ENCODE measurements at regions not wholly inside any gene's neighbourhood (a gene's known extent, or its start where the extent isn't known, plus 50 kb on each side); places are given as distances from the start of the nearest gene placed in this dataset.

GRCh38 chr9:35546853-35547252 is 56.9 kb downstream of the RUSC2 start:
- no peak for TF ChIP-seq CTCF (conservative IDR thresholded peaks at IDR 0.05 in 1 of 2, IDR thresholded peaks at IDR 0.05 in 1 of 2; ENCODE audit: extremely low read depth in 1 of 2, insufficient read depth in 1 of 2, low read depth in 1 of 2, low read length in 2 of 2)
- TF ChIP-seq EZH2 (IDR thresholded peaks at IDR 0.05; ENCODE audit: borderline replicate concordance, low read length) = no peak

Data from mammary epithelial cell (primary cell).